ENCODE measurements at regions not wholly inside any gene's neighbourhood (a gene's known extent, or its start where the extent isn't known, plus 50 kb on each side); places are given as distances from the start of the nearest gene placed in this dataset.

DNA sequence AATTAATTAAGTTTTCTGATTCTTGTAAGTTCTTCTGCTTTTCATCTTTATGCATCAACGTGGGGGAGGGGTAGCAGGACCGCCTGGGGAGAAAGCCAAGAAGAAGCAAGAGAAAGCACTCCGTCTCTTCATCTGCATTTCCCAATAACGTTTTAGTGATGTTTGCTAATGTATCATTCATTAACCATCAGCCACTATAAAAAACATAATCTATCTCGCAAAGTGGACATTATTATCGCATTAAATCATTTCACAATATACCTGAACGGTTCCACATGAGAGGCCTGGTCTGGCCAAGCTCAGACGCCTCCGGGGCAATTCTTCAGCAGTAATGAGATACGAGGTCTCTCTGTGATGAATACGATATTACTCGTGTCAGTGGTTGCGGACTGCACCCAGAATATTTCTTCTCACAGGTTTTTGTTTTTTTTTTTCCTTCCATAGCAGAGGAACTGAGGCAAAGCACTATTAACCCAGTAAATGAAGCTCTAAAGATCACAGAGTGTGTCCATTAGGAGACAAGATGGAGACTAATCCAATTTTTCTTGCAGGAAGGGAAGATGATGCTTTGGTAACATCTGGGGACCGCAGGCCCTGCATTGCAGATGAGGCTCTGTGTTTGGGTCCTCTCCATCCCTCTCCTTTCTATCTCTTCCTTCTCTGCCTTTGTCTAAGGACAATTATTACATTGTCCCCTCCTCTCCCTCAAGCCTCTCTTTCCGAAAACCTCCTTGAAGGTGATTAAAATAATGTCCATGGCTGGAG is 156.1 kb downstream of the SLC35B3 start:
- intact Hi-C loops (cut with micrococcal nuclease; ENCODE audit: unreplicated experiment), result no loop called here
- Mint-ChIP-seq H3K27me3 (ENCODE audit: insufficient read depth, unreplicated experiment) (no peaks in the 10 kb centered on the region), H3K9me3 (ENCODE audit: unreplicated experiment) (no peaks in the 10 kb centered on the region), H3K36me3 (ENCODE audit: insufficient read depth, unreplicated experiment) (peaks cover 6% of the 10 kb centered on the region), H3K27ac (ENCODE audit: unreplicated experiment) (no peak overlapping the region), H3K4me1 (ENCODE audit: low read depth, unreplicated experiment) (peaks cover 9% of the 10 kb centered on the region), H3K4me3 (ENCODE audit: unreplicated experiment) (no peak overlapping the region)
- Histone ChIP-seq H3K27me3 (replicated peaks; ENCODE audit: control insufficient read depth, insufficient read depth, low read length) (no peaks in the 10 kb centered on the region), H3K9me3 (no peaks in the 10 kb centered on the region), H3K4me3 (ENCODE audit: low read depth, low read length) (no peak overlapping the region), H3K36me3 (ENCODE audit: control insufficient read depth, insufficient read depth, low read length) (no peaks in the 10 kb centered on the region), H3K4me1 (no peaks in the 10 kb centered on the region)
- ChIA-PET CTCF (no interaction called here), POLR2A (no interaction called here)
- BruUV-seq (replicated peaks), result no TSS peak
- TF ChIP-seq, protein P1, sequence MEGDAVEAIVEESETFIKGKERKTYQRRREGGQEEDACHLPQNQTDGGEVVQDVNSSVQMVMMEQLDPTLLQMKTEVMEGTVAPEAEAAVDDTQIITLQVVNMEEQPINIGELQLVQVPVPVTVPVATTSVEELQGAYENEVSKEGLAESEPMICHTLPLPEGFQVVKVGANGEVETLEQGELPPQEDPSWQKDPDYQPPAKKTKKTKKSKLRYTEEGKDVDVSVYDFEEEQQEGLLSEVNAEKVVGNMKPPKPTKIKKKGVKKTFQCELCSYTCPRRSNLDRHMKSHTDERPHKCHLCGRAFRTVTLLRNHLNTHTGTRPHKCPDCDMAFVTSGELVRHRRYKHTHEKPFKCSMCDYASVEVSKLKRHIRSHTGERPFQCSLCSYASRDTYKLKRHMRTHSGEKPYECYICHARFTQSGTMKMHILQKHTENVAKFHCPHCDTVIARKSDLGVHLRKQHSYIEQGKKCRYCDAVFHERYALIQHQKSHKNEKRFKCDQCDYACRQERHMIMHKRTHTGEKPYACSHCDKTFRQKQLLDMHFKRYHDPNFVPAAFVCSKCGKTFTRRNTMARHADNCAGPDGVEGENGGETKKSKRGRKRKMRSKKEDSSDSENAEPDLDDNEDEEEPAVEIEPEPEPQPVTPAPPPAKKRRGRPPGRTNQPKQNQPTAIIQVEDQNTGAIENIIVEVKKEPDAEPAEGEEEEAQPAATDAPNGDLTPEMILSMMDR (IDR thresholded peaks at IDR 0.05; ENCODE audit: insufficient read depth in 1 of 2, low read depth in 1 of 2, low read length in 1 of 2, severe bottlenecking in 1 of 2, unreplicated experiment in 1 of 2), result no peak
- no peak for DNase-seq

DNA sequence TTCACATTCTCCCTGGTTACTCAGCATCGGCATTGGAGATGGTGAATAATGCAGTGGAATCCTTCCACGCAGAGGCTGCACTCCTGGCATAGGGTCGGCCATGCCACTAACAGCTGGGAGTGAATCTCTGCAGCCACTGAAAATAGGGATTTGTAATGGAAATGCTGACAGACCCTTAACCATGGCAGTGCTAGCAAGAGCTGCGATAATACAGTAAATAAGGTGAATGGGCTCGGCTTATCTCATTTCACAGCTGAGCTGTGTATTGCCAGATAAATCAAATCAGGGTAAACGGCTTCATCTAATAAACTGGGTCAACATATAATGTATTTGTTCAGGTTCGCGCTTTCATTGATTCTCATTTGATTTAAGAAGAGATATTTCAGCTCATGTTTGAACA is 156.8 kb downstream of the SLC35B3 start:
- no peak overlapping the region for H3K27ac Mint-ChIP-seq (ENCODE audit: unreplicated experiment)
- TF ChIP-seq, protein P1 (IDR thresholded peaks at IDR 0.05; ENCODE audit: insufficient read depth in 1 of 2, low read depth in 1 of 2, low read length in 1 of 2, severe bottlenecking in 1 of 2, unreplicated experiment in 1 of 2), result no peak
- POLR2A ChIA-PET, result no interaction called here

DNA sequence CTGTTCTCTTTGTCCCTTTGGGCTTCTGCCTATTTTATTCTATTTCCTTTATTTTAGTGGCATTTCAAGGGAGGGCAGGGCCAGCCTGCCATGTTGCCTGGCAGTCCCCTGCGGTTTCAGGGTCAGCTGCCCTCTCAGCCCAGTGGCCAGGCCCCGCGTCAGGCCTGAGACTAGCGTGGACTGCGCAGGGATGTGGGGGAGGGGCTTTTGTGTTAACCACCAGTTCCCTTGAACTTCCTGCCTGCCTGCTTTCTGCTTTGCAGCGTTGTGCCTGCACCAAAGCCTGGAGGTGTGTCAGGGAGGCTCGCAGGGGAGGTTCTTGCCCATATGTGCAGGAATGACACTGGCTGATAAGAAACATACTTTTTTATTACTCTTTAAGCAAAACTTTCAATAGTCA is 157.6 kb downstream of the SLC35B3 start:
- Histone ChIP-seq H3K4me1 (no peaks in the 10 kb centered on the region), H3K27me3 (replicated peaks; ENCODE audit: control insufficient read depth, insufficient read depth, low read length) (no peaks in the 10 kb centered on the region), H3K36me3 (ENCODE audit: control insufficient read depth, insufficient read depth, low read length) (no peaks in the 10 kb centered on the region), H3K9me3 (no peaks in the 10 kb centered on the region), H3K4me3 (ENCODE audit: low read depth, low read length) (no peak overlapping the region)
- ChIA-PET POLR2A (no interaction called here), CTCF (no interaction called here)
- Mint-ChIP-seq H3K4me1 (ENCODE audit: low read depth, unreplicated experiment) (peaks cover 9% of the 10 kb centered on the region), H3K27me3 (ENCODE audit: insufficient read depth, unreplicated experiment) (no peaks in the 10 kb centered on the region), H3K9me3 (ENCODE audit: unreplicated experiment) (no peaks in the 10 kb centered on the region), H3K27ac (ENCODE audit: unreplicated experiment) (no peak overlapping the region), H3K36me3 (ENCODE audit: insufficient read depth, unreplicated experiment) (peaks cover 1% of the 10 kb centered on the region), H3K4me3 (ENCODE audit: unreplicated experiment) (no peak overlapping the region)
- TF ChIP-seq, protein P1 (IDR thresholded peaks at IDR 0.05; ENCODE audit: insufficient read depth in 1 of 2, low read depth in 1 of 2, low read length in 1 of 2, severe bottlenecking in 1 of 2, unreplicated experiment in 1 of 2), result no peak
- BruUV-seq (replicated peaks), result no TSS peak
- intact Hi-C loops (cut with micrococcal nuclease; ENCODE audit: unreplicated experiment), result no loop called here
- DNase-seq, result no peak

More for the DNA sequence above, 156.8 kb downstream of the SLC35B3 start:
- H3K4me1 ChIP-seq, result no peaks in the 10 kb centered on the region
- Mint-ChIP-seq H3K4me1 (ENCODE audit: low read depth, unreplicated experiment) (peaks cover 9% of the 10 kb centered on the region), H3K9me3 (ENCODE audit: unreplicated experiment) (no peaks in the 10 kb centered on the region), H3K36me3 (ENCODE audit: insufficient read depth, unreplicated experiment) (peaks cover 6% of the 10 kb centered on the region), H3K4me3 (ENCODE audit: unreplicated experiment) (no peak overlapping the region), H3K27me3 (ENCODE audit: insufficient read depth, unreplicated experiment) (no peaks in the 10 kb centered on the region)
- no peaks in the 10 kb centered on the region for H3K9me3 ChIP-seq
- no peaks in the 10 kb centered on the region for H3K27me3 ChIP-seq (replicated peaks; ENCODE audit: control insufficient read depth, insufficient read depth, low read length)
- no peak overlapping the region for H3K4me3 ChIP-seq (ENCODE audit: low read depth, low read length)
- BruUV-seq (replicated peaks), result no TSS peak
- intact Hi-C loops (cut with micrococcal nuclease; ENCODE audit: unreplicated experiment), result no loop called here
- H3K36me3 ChIP-seq (ENCODE audit: control insufficient read depth, insufficient read depth, low read length), result no peaks in the 10 kb centered on the region
- CTCF ChIA-PET, result no interaction called here
- DNase-seq, result no peak

All from Caco-2 (cell line).